H1 (cell line): ENCODE measurements at regions not wholly inside any gene's neighbourhood (a gene's known extent, or its start where the extent isn't known, plus 50 kb on each side); places are given as distances from the start of the nearest gene placed in this dataset.

Experiments used
- CTCF ChIA-PET: fragments of 300-600 bp; sonication (Branson Sonifier 250); formaldehyde crosslinking; loops from one replicate; lab custom pipeline; 2021; ENCODE audit not compliant: partially characterized antibody; lab: Charles Lee
- POLR2A ChIA-PET: fragments of 300-600 bp; sonication (Branson Sonifier 250); formaldehyde crosslinking; loops from one replicate; lab custom pipeline; 2021; ENCODE audit warnings: inconsistent platforms; ENCODE audit not compliant: partially characterized antibody; lab: Charles Lee
- DNase-seq, 2 experiments: peaks; one replicate each; pipeline versions ENCODE4 v3.0.0 to v3.0.0-alpha.2; 2010 to 2022; ENCODE audit warnings: low spot score in 2 of 2, low read depth in 1 of 2, mixed read lengths in 1 of 2
- FAIRE-seq: peaks from 2 replicates; lab custom pipeline; 2011; peaks lifted over from hg19 to GRCh38; lab: Jason Lieb, UNC
- H2AFZ ChIP-seq: 2 replicates; pipeline ENCODE4 v1.8.1; 2012; ENCODE audit warnings: low read length, inconsistent platforms
- H2AK5ac ChIP-seq: 2 replicates; pipeline ENCODE4 v1.6.1; 2013; ENCODE audit warnings: low read depth, low read length
- H2BK120ac ChIP-seq: replicated peaks from 2 replicates; pipeline ENCODE3; 2013; ENCODE audit warnings: low read depth, low read length, inconsistent platforms
- H2BK12ac ChIP-seq: 2 replicates; pipeline ENCODE4 v1.6.1; 2013; ENCODE audit warnings: low read depth, low read length
- H2BK15ac ChIP-seq: 2 replicates; pipeline ENCODE4 v1.6.1; 2013; ENCODE audit warnings: low read length
- H2BK20ac ChIP-seq: 2 replicates; pipeline ENCODE4 v1.6.1; 2013; ENCODE audit warnings: low read length
- H2BK5ac ChIP-seq: 2 replicates; pipeline ENCODE4 v1.6.1; 2013; ENCODE audit warnings: low read depth, low read length
- H3K14ac ChIP-seq: 2 replicates; pipeline ENCODE4 v1.6.1; 2013; ENCODE audit warnings: inconsistent platforms; ENCODE audit not compliant: insufficient read length
- H3K18ac ChIP-seq: 2 replicates; pipeline ENCODE4 v1.6.1; 2013; ENCODE audit warnings: low read length; ENCODE audit errors: extremely low read depth
- H3K23ac ChIP-seq: 2 replicates; pipeline ENCODE4 v1.6.1; 2013; ENCODE audit warnings: inconsistent platforms; ENCODE audit not compliant: insufficient read length
- H3K23me2 ChIP-seq: 2 replicates; pipeline ENCODE4 v1.6.1; 2013; ENCODE audit warnings: low read depth, low read length
- H3K27ac ChIP-seq: 2 replicates; pipeline ENCODE4 v1.6.1; 2011; ENCODE audit warnings: low read depth, low read length, inconsistent platforms
- H3K27me3 ChIP-seq, 4 experiments: replicated peaks in 1 of 4; 1 replicate in 1 of 4; 2 replicates in 3 of 4; pipeline versions ENCODE4 v1.6.1 to v1.8.1; 2011 to 2013; ENCODE audit warnings: low read length in 3 of 4, mild to moderate bottlenecking in 3 of 4, inconsistent platforms in 2 of 4, mixed read lengths in 2 of 4, moderate library complexity in 1 of 4; ENCODE audit not compliant: control insufficient read depth in 3 of 4, insufficient read depth in 3 of 4; ENCODE audit errors: extremely low read depth in 1 of 4
- H3K36me3 ChIP-seq, 4 experiments: 2 replicates each; pipeline versions ENCODE4 v1.6.1 to v1.8.1; 2011 to 2013; ENCODE audit warnings: mild to moderate bottlenecking in 4 of 4, low read length in 3 of 4, moderate library complexity in 2 of 4, control low read depth in 1 of 4, inconsistent platforms in 1 of 4; ENCODE audit not compliant: insufficient read depth in 4 of 4, control insufficient read depth in 2 of 4
- H3K4ac ChIP-seq: replicated peaks from 2 replicates; pipeline ENCODE3; 2013; ENCODE audit warnings: low read length, low read depth, mixed read lengths, inconsistent platforms; ENCODE audit not compliant: insufficient read length
- H3K4me1 ChIP-seq, 4 experiments: replicated peaks in 1 of 4; 1 replicate in 1 of 4; 2 replicates in 3 of 4; pipeline versions ENCODE4 v1.6.1 to v1.8.1; 2011 to 2013; ENCODE audit warnings: low read length in 3 of 4, inconsistent platforms in 2 of 4, mixed read lengths in 1 of 4; ENCODE audit not compliant: insufficient read depth in 4 of 4, control insufficient read depth in 3 of 4
- H3K4me2 ChIP-seq, 2 experiments: 2 replicates each; pipeline versions ENCODE4 v1.6.1 to v1.8.1; 2011 to 2013; ENCODE audit warnings: low read depth in 2 of 2, low read length in 2 of 2, control low read depth in 1 of 2, inconsistent platforms in 1 of 2, mild to moderate bottlenecking in 1 of 2; ENCODE audit not compliant: insufficient read depth in 1 of 2
- H3K4me3 ChIP-seq, 4 experiments: fragments of 200-600, 300-600 bp in 1 of 4; sonication (generic), shearing (Covaris generic), sonication (Bioruptor Twin) in 1 of 4; 2 replicates each; pipeline versions ENCODE4 v1.5.1 to v1.8.1; 2011 to 2016; ENCODE audit warnings: low read length in 4 of 4, low read depth in 3 of 4, control low read depth in 2 of 4, inconsistent platforms in 2 of 4, mild to moderate bottlenecking in 2 of 4, mixed read lengths in 1 of 4, moderate library complexity in 1 of 4; ENCODE audit not compliant: insufficient read depth in 2 of 4; ENCODE audit errors: extremely low read depth in 1 of 4
- H3K56ac ChIP-seq: replicated peaks from 2 replicates; pipeline ENCODE3; 2013; ENCODE audit warnings: low read depth, mild to moderate bottlenecking, mixed read lengths, low read length, inconsistent platforms; ENCODE audit not compliant: insufficient read length
- H3K79me1 ChIP-seq: 2 replicates; pipeline ENCODE4 v1.6.1; 2013; ENCODE audit warnings: low read depth, low read length, control low read depth
- H3K79me2 ChIP-seq, 2 experiments: 2 replicates each; pipeline versions ENCODE4 v1.6.1 to v1.8.1; 2012 to 2013; ENCODE audit warnings: low read length in 2 of 2, mild to moderate bottlenecking in 2 of 2, inconsistent platforms in 1 of 2; ENCODE audit not compliant: insufficient read depth in 2 of 2, control insufficient read depth in 1 of 2
- H3K9ac ChIP-seq, 4 experiments: replicated peaks in 1 of 4; 1 replicate in 1 of 4; 2 replicates in 3 of 4; pipeline versions ENCODE4 v1.6.1 to v1.8.1; 2011 to 2013; ENCODE audit warnings: low read depth in 3 of 4, low read length in 3 of 4, control low read depth in 2 of 4, mild to moderate bottlenecking in 2 of 4, moderate library complexity in 2 of 4, inconsistent platforms in 1 of 4; ENCODE audit errors: extremely low read depth in 1 of 4
- H3K9me3 ChIP-seq, 2 experiments: 2 replicates each; pipeline versions ENCODE4 v1.6.1 to v1.8.1; 2012 to 2013; ENCODE audit warnings: mild to moderate bottlenecking in 2 of 2, moderate library complexity in 2 of 2, control low read depth in 1 of 2, inconsistent platforms in 1 of 2, low read depth in 1 of 2, low read length in 1 of 2, mixed read lengths in 1 of 2; ENCODE audit not compliant: insufficient read depth in 2 of 2
- H4K20me1 ChIP-seq, 2 experiments: replicated peaks in 1 of 2; 2 replicates each; pipeline versions ENCODE3 to v1.8.1; 2011 to 2013; ENCODE audit warnings: inconsistent platforms in 2 of 2, low read length in 2 of 2, mild to moderate bottlenecking in 1 of 2; ENCODE audit not compliant: insufficient read depth in 2 of 2, control insufficient read depth in 1 of 2
- H4K5ac ChIP-seq: 2 replicates; pipeline ENCODE4 v1.6.1; 2013; ENCODE audit warnings: low read length, low read depth, mixed read lengths, inconsistent platforms; ENCODE audit not compliant: insufficient read length
- H4K8ac ChIP-seq: 2 replicates; pipeline ENCODE4 v1.8.0; 2013; ENCODE audit warnings: mild to moderate bottlenecking, moderate library complexity, low read length, inconsistent platforms; ENCODE audit not compliant: insufficient read depth; ENCODE audit errors: extremely low read depth
- H4K91ac ChIP-seq: replicated peaks from 2 replicates; pipeline ENCODE3; 2013; ENCODE audit warnings: low read length, mixed read lengths, inconsistent platforms; ENCODE audit not compliant: insufficient read length
- BACH1 ChIP-seq: IDR thresholded peaks from 2 replicates; pipeline ENCODE4 v1.6.1; 2012; ENCODE audit warnings: low read length, improper control_type of control experiment
- CBX8 ChIP-seq: fragments of 300-800, 300-1000 bp; sonication (generic); IDR thresholded peaks from 2 replicates; pipeline ENCODE4 v1.7.1; 2016; ENCODE audit warnings: low read depth, low read length, borderline replicate concordance
- EGR1 ChIP-seq: IDR thresholded peaks from 2 replicates; pipeline ENCODE4 v1.6.1; 2011; ENCODE audit warnings: low read depth, low read length, borderline replicate concordance
- NRF1 ChIP-seq: IDR thresholded peaks from 2 replicates; pipeline ENCODE4 v1.6.1; 2011; ENCODE audit warnings: mild to moderate bottlenecking, low read depth, low read length, improper control_type of control experiment
- SIN3A ChIP-seq, 2 experiments: IDR thresholded peaks in 1 of 2; conservative IDR thresholded peaks in 1 of 2; 2 replicates each; pipeline ENCODE4 v1.6.1; 2011 to 2012; ENCODE audit warnings: low read length in 2 of 2, improper control_type of control experiment in 1 of 2, low read depth in 1 of 2, mild to moderate bottlenecking in 1 of 2
- SP4 ChIP-seq: IDR thresholded peaks from 2 replicates; pipeline ENCODE4 v1.6.1; 2012; ENCODE audit warnings: low read length, inconsistent platforms
- WGBS, 2 experiments: shearing (Covaris generic) in 1 of 2; methylation state at CpG; one replicate each; pipeline versions ENCODE4 v1.1.6 to v1.1.7; 2013 to 2015; ENCODE audit warnings: low lambda C conversion rate in 2 of 2, mixed read lengths in 2 of 2, inconsistent platforms in 1 of 2, low coverage in 1 of 2, missing lambda C conversion rate in 1 of 2; ENCODE audit not compliant: insufficient replicate concordance in 2 of 2, insufficient coverage in 1 of 2, insufficient read length in 1 of 2; ENCODE audit errors: extremely low coverage in 1 of 2, missing lambda C conversion rate in 1 of 2; 5-methylcytosine and 5-hydroxymethylcytosine counted together

GRCh38 chr7:41867639-41868280 is 164.9 kb upstream of the INHBA start:
- H2BK15ac ChIP-seq, result no peak overlapping the region
- ChIA-PET POLR2A (no interaction called here), CTCF (interaction anchor here (1.5 kb wide), 1 partner anchor 9 kb away, joined by 3 read pairs; no protein-coding TSS in a partner anchor)
- no peak overlapping the region for H2BK20ac ChIP-seq
- H3K23me2 ChIP-seq, result no peaks in the 10 kb centered on the region
- H3K14ac ChIP-seq, result no peak overlapping the region
- H3K4ac ChIP-seq, result no peak overlapping the region
- H4K91ac ChIP-seq, result no peak overlapping the region
- H3K56ac ChIP-seq, result no peak overlapping the region
- no peak for DNase-seq
- no peak overlapping the region for H3K4me3 ChIP-seq
- no peak overlapping the region for H2AK5ac ChIP-seq
- H3K36me3 ChIP-seq, result no peaks in the 10 kb centered on the region; a peak in 1 of 8 replicates
- no peak overlapping the region for H3K9ac ChIP-seq
- no peak overlapping the region for H4K8ac ChIP-seq
- 89% methylated on average over 2 of the region's 2 CpGs; no CpG with 5 or more reads in 1 of the 2 experiments for WGBS, 2 experiments
- H3K9me3 ChIP-seq, result 0 out of 4 replicates have a peak, but pooled peaks cover 0 to 4% of the 10 kb centered on the region in 2 experiments
- no peaks in the 10 kb centered on the region for H3K27me3 ChIP-seq
- H4K5ac ChIP-seq, result no peak overlapping the region
- no peak overlapping the region for H3K23ac ChIP-seq
- H3K18ac ChIP-seq, result no peak overlapping the region
- no peak overlapping the region for H2BK120ac ChIP-seq
- H2BK5ac ChIP-seq, result no peak overlapping the region
- H3K4me2 ChIP-seq, result no peak overlapping the region
- H3K79me1 ChIP-seq, result no peaks in the 10 kb centered on the region
- no peak overlapping the region for H2AFZ ChIP-seq
- FAIRE-seq, result no peak
- H4K20me1 ChIP-seq, result no peaks in the 10 kb centered on the region
- no peak overlapping the region for H2BK12ac ChIP-seq
- no peak overlapping the region for H3K27ac ChIP-seq
- TF ChIP-seq EGR1 (no peak), CBX8 (no peak), SP4 (no peak), BACH1 (no peak), SIN3A (conservative IDR thresholded peaks at IDR 0.05 in 1 of 2, IDR thresholded peaks at IDR 0.05 in 1 of 2; ENCODE audit: low read depth in 1 of 2, low read length in 2 of 2) (no peak), NRF1 (no peak)
- H3K79me2 ChIP-seq, result no peaks in the 10 kb centered on the region
- H3K4me1 ChIP-seq, result no peaks in the 10 kb centered on the region
